HG03066 (cell line): ENCODE measurements at regions not wholly inside any gene's neighbourhood (a gene's known extent, or its start where the extent isn't known, plus 50 kb on each side); places are given as distances from the start of the nearest gene placed in this dataset.

Experiments
- ATAC-seq: cut with Tn5 transposase; IDR thresholded peaks from one replicate; pipeline ENCODE4 v1.9.1; 2021; ENCODE audit warnings: low read depth; ENCODE audit not compliant: unreplicated experiment

DNA sequence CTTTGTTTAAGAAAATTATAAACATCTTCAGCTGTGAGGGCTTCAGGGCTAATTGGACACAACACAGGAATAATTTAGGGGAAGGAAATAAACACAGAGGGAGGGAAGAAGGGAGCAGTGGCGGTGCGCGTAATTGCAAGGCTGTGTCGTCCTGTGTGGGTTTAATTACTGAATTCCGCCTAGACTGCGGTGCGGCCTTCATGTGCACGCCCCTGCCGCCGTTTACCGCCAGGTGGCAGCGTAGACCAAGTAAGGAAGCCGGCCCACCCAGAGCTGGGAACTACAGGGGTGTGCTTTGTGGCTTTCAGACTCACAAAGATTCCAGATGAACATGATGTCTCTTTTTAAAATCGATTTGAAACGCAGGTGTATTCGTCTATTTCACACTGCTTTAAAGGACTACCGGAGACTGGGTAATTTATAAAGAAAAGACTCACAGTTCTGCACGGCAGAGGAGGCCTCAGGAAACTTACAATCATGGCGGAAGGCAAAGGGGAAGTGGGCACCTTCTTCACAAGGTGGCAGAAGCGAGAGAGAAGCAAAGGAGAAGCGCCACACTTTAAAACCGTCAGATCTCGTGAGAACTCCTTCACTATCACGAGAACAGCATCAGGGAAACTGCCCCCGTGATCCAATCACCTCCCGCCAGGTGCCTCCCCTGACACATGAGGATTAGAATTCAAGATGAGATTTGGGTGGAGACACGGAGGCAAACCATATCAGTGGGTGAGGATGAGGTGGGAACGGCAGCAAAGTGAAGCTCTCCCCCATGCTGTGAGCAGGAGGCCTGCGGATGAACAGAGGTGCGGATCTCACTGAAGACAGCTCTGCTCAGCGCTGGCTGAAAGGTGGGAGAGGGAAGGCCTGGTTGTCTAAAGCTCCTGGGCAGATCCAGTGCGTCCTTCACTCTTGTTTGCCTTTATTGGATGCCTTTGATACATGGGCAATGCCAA lies 222.0 kb upstream of the PDE10A start:
- peak; percentile 90 for ATAC-seq

DNA sequence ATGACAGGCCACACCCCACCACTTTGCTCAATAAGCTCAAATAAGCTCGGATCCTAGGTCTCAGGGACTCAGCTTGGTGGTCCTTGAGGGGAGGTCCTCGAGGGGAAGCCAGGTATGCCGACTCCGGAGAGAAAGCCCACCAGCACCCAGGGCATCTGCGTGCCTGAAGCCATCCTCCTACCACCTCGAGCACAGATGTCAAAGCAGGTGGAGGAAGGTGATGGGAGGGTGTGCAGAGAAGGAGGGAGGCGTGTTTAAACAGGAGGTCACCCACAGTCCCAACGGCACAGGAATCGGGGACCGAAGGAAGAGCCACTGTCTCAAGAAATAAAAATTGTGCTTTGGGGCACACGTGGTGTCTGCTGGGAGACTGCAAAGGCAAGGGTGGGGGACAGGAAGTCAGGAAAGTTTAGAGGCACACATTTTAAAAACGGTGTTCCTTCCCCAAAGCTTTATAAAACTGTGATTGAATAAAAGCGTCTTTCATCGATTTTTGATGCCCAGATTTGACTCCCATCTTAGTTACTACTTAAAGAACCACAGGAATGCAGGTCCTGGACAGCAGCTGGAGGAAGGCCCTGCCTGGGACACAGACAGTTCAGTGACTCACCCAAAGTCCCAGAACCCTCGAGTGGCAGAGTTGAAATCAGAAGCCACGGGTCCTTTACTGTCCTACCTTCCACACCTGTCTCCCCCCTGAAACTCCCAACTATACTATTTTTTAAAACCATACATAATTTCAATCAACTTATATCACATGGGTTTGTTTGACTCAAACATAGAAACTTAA lies 221.0 kb upstream of the PDE10A start:
- no peak for ATAC-seq

DNA sequence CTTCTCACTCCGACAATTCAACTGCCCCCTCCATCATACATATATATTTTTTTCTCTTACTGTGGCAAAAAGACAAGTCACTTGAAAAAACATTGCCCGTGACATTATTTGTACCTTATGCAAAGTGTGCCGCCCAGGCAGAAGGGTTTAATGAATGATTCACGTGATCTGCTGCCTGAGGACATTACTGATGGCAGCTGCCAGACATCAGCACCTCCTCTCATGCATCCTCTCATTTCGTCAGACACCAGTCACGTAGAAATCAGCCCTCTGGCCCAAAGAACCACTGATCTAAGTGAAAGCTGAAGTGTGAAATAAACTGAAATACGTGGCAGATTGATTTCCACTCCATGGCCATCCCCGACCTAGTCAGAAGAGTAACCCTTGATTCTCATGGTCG lies 218.8 kb upstream of the PDE10A start:
- ATAC-seq, result no peak

DNA sequence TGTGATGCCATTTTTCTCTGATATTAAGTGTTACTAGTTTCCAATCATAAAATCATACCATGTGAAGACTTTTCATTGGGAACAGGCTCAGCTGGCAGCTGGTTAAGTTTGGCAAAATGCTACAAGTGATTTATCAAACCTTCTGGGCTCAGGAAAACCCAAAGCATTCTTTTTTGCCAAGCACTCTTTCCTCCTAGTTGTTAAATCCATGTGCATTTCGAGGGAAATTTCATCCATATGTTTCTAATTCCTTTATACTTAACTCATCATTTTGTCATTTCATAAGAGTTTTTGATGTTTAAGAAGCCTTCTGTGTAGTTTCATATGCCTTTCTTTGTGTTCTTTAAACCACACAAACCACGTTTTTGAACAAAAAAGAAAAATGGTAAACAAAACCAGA lies 217.6 kb upstream of the PDE10A start:
- no peak for ATAC-seq

DNA sequence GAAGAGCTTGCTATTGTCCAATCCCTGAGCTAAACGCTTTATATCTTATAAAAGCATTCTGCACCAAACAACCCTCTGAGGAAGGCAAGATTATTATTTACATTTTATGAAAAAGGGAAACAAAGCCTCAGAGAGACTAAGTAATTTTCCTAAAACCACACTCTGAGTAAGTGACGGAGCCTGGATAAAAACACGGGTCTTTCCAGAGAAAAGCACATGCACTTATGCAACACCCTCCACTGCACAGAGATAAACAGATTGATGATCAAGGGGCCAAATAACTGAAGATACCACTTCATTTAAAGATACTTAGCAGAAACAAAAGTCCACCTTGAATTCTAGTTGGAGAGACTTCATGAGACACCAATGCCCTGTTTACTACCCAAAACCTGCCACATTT lies 214.7 kb upstream of the PDE10A start:
- no peak for ATAC-seq

DNA sequence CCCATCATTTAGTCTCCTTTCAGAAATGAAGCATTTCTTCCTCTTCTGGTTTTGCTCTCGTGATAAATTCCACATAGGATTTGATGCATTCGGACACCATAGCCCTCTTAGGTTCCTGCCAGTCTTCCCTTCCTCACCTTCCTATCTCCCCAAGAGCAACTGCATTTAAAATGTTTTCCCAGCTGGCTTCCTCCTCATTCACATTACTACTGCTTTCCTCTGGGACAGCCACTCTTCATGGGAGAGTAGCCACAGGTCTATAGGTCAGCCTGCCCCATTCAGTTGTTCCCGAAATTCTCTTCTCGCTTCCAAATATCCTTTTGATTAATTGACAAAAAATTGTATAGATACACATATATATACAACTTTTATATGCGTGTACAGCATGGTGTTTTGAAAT lies 214.2 kb upstream of the PDE10A start:
- no peak for ATAC-seq

DNA sequence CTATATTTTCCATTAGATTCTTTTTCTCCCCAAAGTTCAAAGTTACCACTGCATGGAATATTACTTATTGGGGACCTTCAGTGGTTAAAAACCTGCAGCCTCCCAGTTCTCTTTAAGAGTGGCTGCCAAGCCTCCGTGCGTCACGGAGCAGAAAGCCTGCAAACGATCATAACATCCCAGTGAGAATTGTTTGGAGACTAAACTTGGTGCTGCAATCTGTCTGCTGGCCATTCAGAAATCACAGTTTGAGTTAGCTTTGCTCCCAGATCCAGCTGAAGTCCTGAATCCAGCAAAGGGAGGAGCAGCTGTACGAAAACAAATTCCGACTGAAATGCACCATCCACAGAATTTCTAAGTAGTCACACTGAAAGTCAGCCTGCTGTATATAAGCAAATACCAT lies 213.5 kb upstream of the PDE10A start:
- no peak for ATAC-seq

DNA sequence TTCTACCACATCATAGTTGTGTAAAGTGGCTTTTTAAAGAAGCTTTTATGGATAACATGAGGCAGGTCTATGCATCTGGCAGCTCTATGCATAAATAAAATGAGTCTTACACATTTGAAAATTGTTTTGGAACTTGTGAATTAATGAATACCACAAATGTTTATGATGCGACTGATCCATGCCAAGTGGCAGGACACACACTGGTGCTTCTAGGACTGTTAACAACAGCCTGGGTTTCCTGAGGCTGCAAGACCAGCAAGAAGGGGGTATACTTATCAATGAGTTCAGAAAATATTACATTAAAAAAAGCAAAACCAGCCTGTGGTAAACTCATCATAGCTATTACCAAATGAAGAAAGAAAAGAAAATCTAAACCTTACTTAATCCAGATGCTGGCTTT lies 212.9 kb upstream of the PDE10A start:
- no peak for ATAC-seq

DNA sequence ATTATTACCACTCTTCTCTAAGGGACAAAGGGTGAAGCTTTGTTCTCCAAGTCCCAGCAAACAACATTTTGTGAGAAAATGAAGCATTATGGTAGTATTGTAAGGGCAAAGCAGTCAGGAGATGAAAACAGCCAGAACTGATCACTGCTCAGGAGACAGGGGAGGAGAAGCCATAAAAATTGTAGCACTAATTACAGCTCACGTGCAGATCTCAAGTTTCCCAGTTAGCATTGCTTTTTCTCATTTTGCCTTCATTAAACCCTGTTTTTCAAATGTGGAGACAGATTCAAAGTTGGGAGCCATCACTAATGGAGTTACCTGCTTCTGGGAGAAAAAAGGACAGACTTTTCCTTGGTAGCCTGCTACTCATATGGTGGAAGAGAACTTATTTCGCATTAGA lies 210.9 kb upstream of the PDE10A start:
- no peak for ATAC-seq

DNA sequence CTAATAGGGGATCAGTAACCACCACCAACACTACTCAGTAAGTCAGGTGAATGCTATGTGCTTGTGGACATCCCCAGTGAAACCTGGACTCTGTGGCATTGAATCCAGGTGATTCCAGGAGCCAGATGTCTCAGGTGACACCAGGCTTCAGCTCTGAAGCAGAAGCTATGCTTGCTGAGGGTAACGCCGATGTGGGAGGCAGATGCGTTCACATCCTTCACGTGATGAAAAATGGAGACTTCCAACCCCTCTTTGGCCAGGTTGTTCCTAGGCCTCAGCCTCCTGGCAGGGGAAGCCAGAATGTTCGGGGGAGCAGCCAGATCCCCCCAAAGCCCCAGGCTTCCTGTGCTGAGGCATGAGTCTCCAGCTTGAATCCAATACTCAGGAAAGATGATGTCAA lies 209.8 kb upstream of the PDE10A start:
- ATAC-seq, result no peak

DNA sequence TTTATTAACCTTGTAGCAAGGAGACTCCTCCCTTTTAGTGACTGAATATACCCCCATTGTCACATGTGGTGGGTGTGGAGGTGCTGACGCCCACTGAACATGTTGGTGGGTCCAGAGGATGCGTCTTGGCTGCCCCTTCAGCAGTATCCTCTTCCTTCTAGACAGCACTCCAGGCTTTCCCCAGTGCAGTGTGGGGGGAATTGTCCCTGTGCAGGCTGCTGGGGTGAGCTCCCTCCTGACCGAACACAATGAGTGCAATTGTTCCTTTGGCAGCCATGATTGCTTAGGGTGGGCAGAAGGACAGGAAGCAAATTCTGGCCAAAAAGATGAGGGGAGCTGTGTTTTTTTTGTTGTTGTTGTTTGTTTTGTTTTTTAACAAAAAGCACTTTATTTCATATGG lies 209.3 kb upstream of the PDE10A start:
- no peak for ATAC-seq

DNA sequence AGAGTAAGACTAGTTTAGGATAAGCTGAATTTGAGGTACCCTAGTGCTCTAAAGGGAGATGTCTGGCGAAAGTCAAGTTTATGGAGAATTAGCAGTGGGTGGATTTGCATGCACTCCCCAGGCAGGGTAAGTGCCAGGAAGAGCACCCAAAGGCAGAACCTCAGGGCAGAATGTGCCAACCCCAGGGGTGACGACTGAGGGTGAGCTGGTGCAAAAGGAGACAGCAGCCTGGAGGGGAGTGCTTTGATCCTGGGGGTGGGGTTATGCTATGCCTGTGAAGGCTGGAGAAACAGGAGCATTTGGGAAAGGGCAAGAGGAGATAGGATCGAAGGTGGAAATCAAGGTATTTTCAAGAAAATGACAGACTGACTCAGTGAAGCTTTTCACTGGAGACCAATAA lies 208.5 kb upstream of the PDE10A start:
- no peak for ATAC-seq

DNA sequence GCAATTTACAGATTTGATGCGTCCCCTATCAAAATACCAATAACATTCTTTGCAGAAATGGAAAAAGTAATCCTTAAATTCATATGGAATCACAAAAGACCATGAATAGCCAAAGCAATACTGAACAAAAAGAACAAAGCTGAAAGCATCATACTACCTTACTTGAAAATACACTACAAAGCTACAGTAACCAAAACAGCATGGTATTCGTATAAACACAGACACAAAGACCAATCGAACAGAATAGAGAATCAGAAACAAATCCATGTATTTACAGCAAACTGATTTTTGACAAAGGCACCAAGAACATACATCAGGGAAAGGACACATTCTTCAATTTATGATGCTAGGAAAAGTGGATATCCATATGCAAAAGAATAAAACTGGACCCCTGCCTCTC lies 206.5 kb upstream of the PDE10A start:
- ATAC-seq, result no peak

DNA sequence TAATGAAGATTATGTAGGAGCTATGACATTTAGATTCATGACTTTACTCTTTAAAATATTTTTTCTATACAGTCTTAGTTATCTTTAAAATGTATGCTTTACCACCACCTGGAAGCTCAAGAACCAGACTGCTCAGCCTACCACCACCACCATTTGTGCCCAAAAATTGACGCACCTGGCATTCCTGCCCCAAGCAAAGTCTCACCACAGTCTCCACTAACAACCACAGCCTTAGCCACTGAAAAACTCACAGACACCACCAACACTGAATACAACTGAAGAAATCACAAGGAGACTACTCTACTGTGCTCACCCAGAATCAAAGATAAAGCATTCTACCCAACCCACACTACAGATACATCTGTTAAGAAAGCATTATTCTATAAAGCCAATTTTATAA lies 201.9 kb upstream of the PDE10A start:
- ATAC-seq, result no peak

DNA sequence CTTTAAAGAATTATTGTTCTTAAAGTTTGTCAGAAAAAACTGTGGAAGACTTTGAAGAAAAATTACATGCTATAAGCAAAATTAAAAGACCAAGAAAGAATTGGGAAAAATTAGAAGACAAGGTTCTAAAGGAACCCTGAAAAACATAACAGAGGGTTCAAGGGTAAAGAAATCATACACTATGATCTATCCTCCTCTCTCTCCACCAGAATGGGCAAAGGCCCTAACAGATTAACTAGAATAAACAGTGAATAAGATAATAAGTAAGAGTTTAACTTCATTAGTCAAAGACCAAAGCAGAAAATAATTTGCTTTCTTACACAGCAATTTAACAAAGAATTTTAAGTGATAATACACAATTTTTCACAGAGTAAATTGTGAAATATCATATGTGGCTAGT lies 201.2 kb upstream of the PDE10A start:
- ATAC-seq, result no peak

DNA sequence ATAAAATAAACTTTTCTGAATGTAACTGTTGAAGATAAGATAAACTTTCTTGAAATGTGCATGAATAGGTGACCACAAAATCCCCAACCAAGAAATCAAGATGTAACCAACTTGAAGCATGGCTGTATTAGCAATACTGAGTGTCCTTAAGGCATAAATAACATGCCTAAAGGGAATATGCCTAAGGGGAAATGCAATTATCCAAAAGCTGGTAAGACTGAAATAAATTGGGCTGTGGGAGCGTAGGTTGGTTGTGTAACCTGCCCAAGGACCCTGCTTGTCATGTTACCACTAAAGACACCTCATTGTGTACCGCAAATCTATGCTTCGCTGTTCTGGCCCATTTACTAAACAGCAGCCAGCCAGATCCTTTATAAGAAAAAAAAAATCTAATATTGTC lies 200.8 kb upstream of the PDE10A start:
- ATAC-seq, result no peak

DNA sequence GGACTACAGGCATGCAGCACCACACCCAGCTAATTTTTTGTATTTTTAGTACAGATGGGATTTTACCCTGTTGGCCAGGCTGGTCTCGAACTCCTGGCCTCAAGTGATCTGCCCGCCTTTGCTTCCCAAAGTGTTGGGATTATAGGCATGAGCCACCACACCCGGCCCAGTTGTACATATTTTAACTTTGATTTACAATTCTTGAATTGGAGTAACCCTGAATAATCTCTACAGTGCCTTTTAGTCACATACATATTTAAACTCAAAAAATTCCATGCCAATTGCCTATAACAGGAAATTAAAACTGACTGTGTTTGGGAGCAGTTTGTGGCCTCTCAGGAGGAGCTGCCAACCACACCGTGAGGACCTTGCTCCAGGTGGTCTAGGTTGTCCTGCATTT lies 199.8 kb upstream of the PDE10A start:
- ATAC-seq, result no peak

DNA sequence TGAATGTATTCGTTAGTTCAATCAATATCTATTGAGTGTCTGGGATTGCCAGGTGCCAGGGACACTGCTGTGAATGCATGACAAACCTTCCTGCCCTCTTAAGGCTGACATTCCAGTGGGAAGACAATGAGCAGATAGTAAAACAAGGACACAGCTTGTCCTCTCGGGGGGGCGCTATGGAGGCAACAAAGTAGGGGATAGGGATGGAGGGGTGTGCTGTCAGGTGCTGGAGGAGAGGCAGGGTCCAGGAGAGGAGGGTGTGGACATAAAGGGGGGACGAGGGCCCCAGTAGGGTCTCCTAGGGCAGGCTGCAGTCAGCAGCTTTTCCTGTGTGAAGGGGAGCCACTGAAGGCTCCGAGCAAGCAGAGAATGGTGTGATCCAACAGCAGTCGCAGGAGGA lies 198.2 kb upstream of the PDE10A start:
- no peak for ATAC-seq

DNA sequence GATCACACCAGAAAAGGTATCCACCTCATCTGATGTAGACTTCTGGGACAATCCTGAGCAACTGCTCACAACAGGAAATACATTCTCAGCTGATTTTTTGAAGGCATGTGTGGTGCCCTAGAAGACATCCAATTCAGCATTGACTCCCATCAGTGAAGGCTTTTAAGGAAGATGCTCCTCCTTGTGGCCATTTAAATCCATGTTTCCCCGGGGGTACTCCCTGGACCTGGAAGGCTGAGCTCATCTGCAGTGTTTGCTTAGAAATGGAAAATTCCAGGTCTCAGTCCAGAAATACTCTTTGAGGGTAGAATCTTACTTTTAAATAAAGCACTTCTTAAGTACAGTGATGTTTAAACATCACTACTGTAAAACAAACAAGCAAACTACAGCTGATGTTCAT lies 195.5 kb upstream of the PDE10A start:
- no peak for ATAC-seq

DNA sequence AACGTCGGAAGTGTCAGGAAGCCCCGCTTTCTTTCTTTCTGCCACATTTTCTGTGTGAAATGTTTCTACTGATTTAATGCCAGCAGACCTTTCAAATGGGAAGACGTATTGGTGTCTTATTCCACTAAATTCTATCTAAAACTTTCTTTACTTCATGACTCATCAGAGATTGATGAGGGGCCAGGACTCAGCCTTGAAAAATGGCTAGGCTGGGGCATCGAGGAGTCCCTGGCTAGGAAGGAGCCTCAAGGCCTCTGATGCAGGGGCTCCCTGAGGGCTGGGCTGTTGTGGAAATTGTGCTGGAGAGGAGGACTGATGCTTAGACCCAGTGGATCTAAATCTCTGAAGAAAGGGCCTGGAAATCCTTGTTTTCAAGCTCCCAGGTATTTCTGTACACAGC lies 192.8 kb upstream of the PDE10A start:
- no peak for ATAC-seq

DNA sequence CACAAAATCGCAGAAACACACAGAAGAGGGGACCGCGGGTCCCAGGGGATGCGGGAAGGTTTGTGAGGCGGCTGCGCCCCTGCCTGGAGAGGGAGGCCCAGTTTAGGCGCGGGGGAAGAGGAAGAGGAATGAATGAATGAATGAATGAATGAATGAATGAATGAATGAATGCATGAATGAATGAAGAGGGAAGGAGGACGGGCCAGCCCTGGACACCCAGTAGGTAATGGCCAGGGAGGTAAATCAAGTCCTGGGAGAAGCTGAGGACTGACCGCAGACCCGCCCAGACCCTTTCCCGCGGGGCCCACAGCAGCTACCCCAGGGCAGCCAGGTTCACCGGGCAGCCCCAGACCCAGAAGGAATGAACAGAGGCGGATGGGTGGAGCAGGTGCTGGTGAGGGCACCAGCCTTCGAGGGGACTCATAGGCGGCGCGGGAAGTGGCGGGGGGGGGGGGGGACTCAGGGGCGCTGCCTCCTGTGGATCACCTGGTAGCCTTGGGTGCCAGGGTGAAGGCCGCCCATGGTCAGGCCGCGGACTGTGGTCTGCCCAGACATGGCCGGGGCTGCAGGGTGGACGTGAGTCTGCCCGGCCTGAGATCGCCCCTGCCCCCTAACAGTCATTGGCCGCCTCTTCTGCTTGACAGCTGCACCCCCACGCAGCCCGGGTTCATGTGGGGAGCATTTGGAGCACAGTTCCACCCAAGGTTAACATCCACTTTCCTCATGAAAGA lies 192.0 kb upstream of the PDE10A start:
- ATAC-seq, result no peak
